Testis (tissue), 2 donors: ENCODE measurements at regions not wholly inside any gene's neighbourhood (a gene's known extent, or its start where the extent isn't known, plus 50 kb on each side); places are given as distances from the start of the nearest gene placed in this dataset.

Experiments used
- DNase-seq: peaks from one replicate; pipeline ENCODE4 v3.0.0-alpha.2; 2019
- H3K27ac ChIP-seq, 2 donors: fragments of 200-600 bp; sonication (generic); one replicate each; pipeline ENCODE4 v1.5.1; 2019
- H3K27me3 ChIP-seq: fragments of 200-600 bp; sonication (generic); one replicate; pipeline ENCODE4 v1.5.1; 2019
- H3K36me3 ChIP-seq: fragments of 200-600 bp; sonication (generic); one replicate; pipeline ENCODE4 v1.5.1; 2017; ENCODE audit warnings: low read depth; ENCODE audit errors: missing control alignments
- H3K4me1 ChIP-seq: fragments of 200-600 bp; sonication (generic); one replicate; pipeline ENCODE4 v1.5.1; 2019
- H3K4me3 ChIP-seq, 2 donors: fragments of 200-600 bp; sonication (generic); one replicate each; pipeline ENCODE4 v1.5.1; 2017 to 2019
- H3K9me3 ChIP-seq: fragments of 200-600 bp; sonication (generic); one replicate; pipeline ENCODE4 v1.5.1; 2017
- CTCF ChIP-seq, 3 experiments: fragments of 450-650 bp in 2 of 3; fragments of 200-600 bp in 1 of 3; sonication (generic) in 1 of 3; IDR thresholded peaks; one replicate each; pipeline ENCODE4 v1.5.1; 2016 to 2019; ENCODE audit warnings: antibody characterized with exemption in 3 of 3, mild to moderate bottlenecking in 2 of 3, moderate library complexity in 1 of 3
- POLR2A ChIP-seq: fragments of 450-650 bp; IDR thresholded peaks from one replicate; pipeline ENCODE4 v1.6.1; 2017; ENCODE audit warnings: antibody characterized with exemption, mild to moderate bottlenecking, moderate library complexity
- WGBS, 2 donors: methylation state at CpG; one replicate each; pipeline ENCODE4 v1.1.5; 2018; 5-methylcytosine and 5-hydroxymethylcytosine counted together
- intact Hi-C: fragments of 100-400 bp; cut with DNase I; formaldehyde crosslinking; loops from one replicate; pipeline ENCODE4 v1.15.1; 2023; ENCODE audit warnings: low total_unique reads

GRCh38 chr2:19736191-19736831 is 165.5 kb downstream of the TTC32 start:
- H3K27ac ChIP-seq: no peak overlapping the region
- DNase-seq: no peak
- H3K4me1 ChIP-seq: peaks cover 3% of the 10 kb centered on the region
- intact Hi-C loops: no loop called here
- H3K9me3 ChIP-seq: no peaks in the 10 kb centered on the region
- H3K36me3 ChIP-seq: no peaks in the 10 kb centered on the region
- WGBS, 2 donors: 73 to 89% methylated on average over 10 of the region's 10 CpGs
- no peak overlapping the region for H3K4me3 ChIP-seq
- TF ChIP-seq POLR2A (no peak), CTCF (IDR thresholded peaks at IDR 0.05) (no peak)
- no peaks in the 10 kb centered on the region for H3K27me3 ChIP-seq

- H3K36me3 ChIP-seq: no peaks in the 10 kb centered on the region
- TF ChIP-seq POLR2A (no peak), CTCF (IDR thresholded peaks at IDR 0.05) (no peak)
- no peaks in the 10 kb centered on the region for H3K9me3 ChIP-seq
- 60 to 81% methylated on average over 3 of the region's 3 CpGs for WGBS, 2 donors
- DNase-seq: no peak
- no peak overlapping the region for H3K27ac ChIP-seq
- H3K4me3 ChIP-seq: no peak overlapping the region
- H3K4me1 ChIP-seq: peaks cover 3% of the 10 kb centered on the region
- intact Hi-C loops: no loop called here
- no peaks in the 10 kb centered on the region for H3K27me3 ChIP-seq
Measured at GRCh38 chr2:19733951-19734425, 167.8 kb downstream of the TTC32 start.

GRCh38 chr2:19733390-19733789 is 168.4 kb downstream of the TTC32 start:
- DNase-seq: no peak
- no peaks in the 10 kb centered on the region for H3K27me3 ChIP-seq
- intact Hi-C loops: no loop called here
- TF ChIP-seq POLR2A: no peak
- no peak for TF ChIP-seq CTCF (IDR thresholded peaks at IDR 0.05)
- no peak overlapping the region for H3K27ac ChIP-seq
- 78 to 82% methylated on average over 4 of the region's 4 CpGs for WGBS, 2 donors
- H3K4me1 ChIP-seq: peaks cover 3% of the 10 kb centered on the region
- no peak overlapping the region for H3K4me3 ChIP-seq
- H3K36me3 ChIP-seq: no peaks in the 10 kb centered on the region
- no peaks in the 10 kb centered on the region for H3K9me3 ChIP-seq

GRCh38 chr2:19732255-19732654 is 169.5 kb downstream of the TTC32 start:
- WGBS, 2 donors: 86 to 92% methylated on average over 2 of the region's 2 CpGs
- intact Hi-C loops: no loop called here
- TF ChIP-seq POLR2A (no peak), CTCF (IDR thresholded peaks at IDR 0.05) (no peak)
- Histone ChIP-seq H3K36me3 (no peaks in the 10 kb centered on the region), H3K9me3 (no peaks in the 10 kb centered on the region), H3K27me3 (no peaks in the 10 kb centered on the region), H3K27ac (no peak overlapping the region), H3K4me1 (peaks cover 3% of the 10 kb centered on the region), H3K4me3 (no peak overlapping the region)
- no peak for DNase-seq

- DNase-seq: no peak
- H3K27me3 ChIP-seq: no peaks in the 10 kb centered on the region
- peaks cover 3% of the 10 kb centered on the region for H3K4me1 ChIP-seq
- H3K9me3 ChIP-seq: no peaks in the 10 kb centered on the region
- no peak for TF ChIP-seq POLR2A
- no peak for TF ChIP-seq CTCF (IDR thresholded peaks at IDR 0.05)
- H3K4me3 ChIP-seq: no peak overlapping the region
- H3K36me3 ChIP-seq: no peaks in the 10 kb centered on the region
- WGBS, 2 donors: 89 to 96% methylated on average over 2 of the region's 2 CpGs
- intact Hi-C loops: no loop called here
- H3K27ac ChIP-seq: no peak overlapping the region
Measured at GRCh38 chr2:19731515-19731914, 170.3 kb downstream of the TTC32 start.
